K562 (cell line): ENCODE measurements at regions not wholly inside any gene's neighbourhood (a gene's known extent, or its start where the extent isn't known, plus 50 kb on each side); places are given as distances from the start of the nearest gene placed in this dataset.

Source experiments
- JUN ChIP-seq, 2 experiments: sonication (generic) in 1 of 2; formaldehyde crosslinking in 1 of 2; IDR thresholded peaks; 2 replicates each; pipeline versions ENCODE4 v1.6.1 to v1.8.0; 2012 to 2022; ENCODE audit warnings: borderline replicate concordance in 2 of 2, mild to moderate bottlenecking in 2 of 2, improper control_type of control experiment in 1 of 2, low read depth in 1 of 2, low read length in 1 of 2, missing genetic modification reagents in 1 of 2
- MGA ChIP-seq: fragments of 450-650 bp; IDR thresholded peaks from 2 replicates; pipeline ENCODE4 v1.6.1; 2016; ENCODE audit warnings: mild to moderate bottlenecking, moderate library complexity
- XRCC3 ChIP-seq: fragments of 450-650 bp; IDR thresholded peaks from 2 replicates; pipeline ENCODE4 v1.6.1; 2017; ENCODE audit warnings: mild to moderate bottlenecking, moderate library complexity
- ZHX1 ChIP-seq: fragments of 150-350 bp; conservative IDR thresholded peaks from 2 replicates; pipeline ENCODE4 v1.6.1; 2014; ENCODE audit warnings: low read length
- ZNF140 ChIP-seq: fragments of 250-450 bp; sonication (Bioruptor Pico); IDR thresholded peaks from 2 replicates; pipeline ENCODE4 v1.8.0; 2021; ENCODE audit warnings: moderate library complexity, mild to moderate bottlenecking, inconsistent platforms

- no peak for TF ChIP-seq MGA
- TF ChIP-seq ZHX1, result no peak
- TF ChIP-seq ZNF140 (CRISPR knock-in tag), result no peak
- no peak for TF ChIP-seq JUN (IDR thresholded peaks at IDR 0.05; ENCODE audit: borderline replicate concordance, low read depth, low read length)
- TF ChIP-seq JUN (CRISPR knock-in tag; IDR thresholded peaks at IDR 0.05; ENCODE audit: borderline replicate concordance), result no peak
- TF ChIP-seq XRCC3, result no peak
These were observed 244.9 kb downstream of the FAM43A start (continued) for GRCh38 chr3:194930377-194931204.
